ENCODE measurements at regions not wholly inside any gene's neighbourhood (a gene's known extent, or its start where the extent isn't known, plus 50 kb on each side); places are given as distances from the start of the nearest gene placed in this dataset.

GRCh38 chr3:83895892-83896291, 1062.9 kb upstream of the CADM2 start:
- 0 to 48% methylated on average over 1 of the region's 1 CpG for WGBS, 2 donors
- no peak overlapping the region for H3K4me3 ChIP-seq (ENCODE audit: low read depth in 1 of 2, low read length in 2 of 2)
- H3K4me1 ChIP-seq (ENCODE audit: control insufficient read depth in 2 of 2, insufficient read depth in 2 of 2, low read length in 1 of 2) = no peaks in the 10 kb centered on the region
- no peaks in the 10 kb centered on the region for H3K9me3 ChIP-seq (ENCODE audit: control insufficient read depth in 2 of 2, insufficient read depth in 1 of 2, low read depth in 1 of 2, low read length in 1 of 2)
- H3K36me3 ChIP-seq (ENCODE audit: control insufficient read depth in 2 of 2, insufficient read depth in 2 of 2, low read length in 1 of 2) = no peaks in the 10 kb centered on the region
- no peak overlapping the region for H3K27ac ChIP-seq (ENCODE audit: low read depth in 2 of 2, low read length in 1 of 2)
- H3K27me3 ChIP-seq (ENCODE audit: control insufficient read depth in 1 of 2, insufficient read depth in 2 of 2, low read length in 2 of 2) = no peaks in the 10 kb centered on the region

DNA sequence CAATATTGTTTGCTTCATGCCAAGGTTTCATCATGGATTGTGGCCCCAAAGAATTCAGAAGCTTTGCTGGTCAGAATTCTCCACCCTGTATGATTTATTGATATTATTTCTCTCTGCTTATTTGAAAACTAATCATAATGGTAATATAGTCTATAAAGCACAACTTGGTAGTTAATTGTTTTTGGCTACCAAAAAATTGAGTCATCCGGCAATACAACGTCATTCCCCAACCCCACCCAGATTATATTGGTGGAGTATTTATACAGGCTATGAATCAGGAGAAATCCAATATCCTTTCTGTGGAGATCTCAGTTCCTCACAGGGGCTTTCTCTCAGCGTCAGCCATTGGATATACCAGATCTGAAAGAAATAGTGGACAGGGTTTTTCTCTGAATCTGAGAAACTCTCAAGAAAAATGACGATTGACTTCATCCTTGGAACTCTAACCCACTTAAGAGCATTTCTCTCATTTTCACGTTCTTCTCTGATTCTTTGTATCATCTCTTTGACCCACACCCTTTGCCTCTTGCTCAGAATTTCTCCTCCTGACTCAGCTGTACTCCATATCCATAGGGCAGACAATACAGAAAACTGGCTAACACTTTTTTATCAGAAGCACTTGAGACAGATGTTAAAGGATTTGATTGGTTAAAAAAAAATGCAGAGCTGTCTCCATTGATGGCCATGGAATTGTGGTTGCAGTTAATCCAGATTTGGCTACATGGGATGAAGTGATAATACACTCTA, 1055.8 kb upstream of the CADM2 start:
- 70 to 80% methylated on average over 5 of the region's 5 CpGs for WGBS, 2 donors
- Histone ChIP-seq H3K4me3 (ENCODE audit: low read depth in 1 of 2, low read length in 2 of 2) (no peak overlapping the region), H3K27me3 (ENCODE audit: control insufficient read depth in 1 of 2, insufficient read depth in 2 of 2, low read length in 2 of 2) (no peaks in the 10 kb centered on the region), H3K36me3 (ENCODE audit: control insufficient read depth in 2 of 2, insufficient read depth in 2 of 2, low read length in 1 of 2) (no peaks in the 10 kb centered on the region), H3K9me3 (ENCODE audit: control insufficient read depth in 2 of 2, insufficient read depth in 1 of 2, low read depth in 1 of 2, low read length in 1 of 2) (no peaks in the 10 kb centered on the region), H3K4me1 (ENCODE audit: control insufficient read depth in 2 of 2, insufficient read depth in 2 of 2, low read length in 1 of 2) (no peaks in the 10 kb centered on the region), H3K27ac (ENCODE audit: low read depth in 2 of 2, low read length in 1 of 2) (no peak overlapping the region)

GRCh38 chr3:83913381-83913780, 1045.4 kb upstream of the CADM2 start:
- H3K27me3 ChIP-seq (ENCODE audit: control insufficient read depth in 1 of 2, insufficient read depth in 2 of 2, low read length in 2 of 2) = no peaks in the 10 kb centered on the region
- no peaks in the 10 kb centered on the region for H3K36me3 ChIP-seq (ENCODE audit: control insufficient read depth in 2 of 2, insufficient read depth in 2 of 2, low read length in 1 of 2)
- no peaks in the 10 kb centered on the region for H3K9me3 ChIP-seq (ENCODE audit: control insufficient read depth in 2 of 2, insufficient read depth in 1 of 2, low read depth in 1 of 2, low read length in 1 of 2)
- WGBS, 2 donors = 76 to 82% methylated on average over 4 of the region's 4 CpGs
- no peak overlapping the region for H3K27ac ChIP-seq (ENCODE audit: low read depth in 2 of 2, low read length in 1 of 2)
- no peak overlapping the region for H3K4me3 ChIP-seq (ENCODE audit: low read depth in 1 of 2, low read length in 2 of 2)
- no peaks in the 10 kb centered on the region for H3K4me1 ChIP-seq (ENCODE audit: control insufficient read depth in 2 of 2, insufficient read depth in 2 of 2, low read length in 1 of 2)

- 68 to 74% methylated on average over 4 of the region's 4 CpGs for WGBS, 2 donors
- H3K4me3 ChIP-seq (ENCODE audit: low read depth in 1 of 2, low read length in 2 of 2) = no peak overlapping the region
- no peaks in the 10 kb centered on the region for H3K4me1 ChIP-seq (ENCODE audit: control insufficient read depth in 2 of 2, insufficient read depth in 2 of 2, low read length in 1 of 2)
- no peaks in the 10 kb centered on the region for H3K27me3 ChIP-seq (ENCODE audit: control insufficient read depth in 1 of 2, insufficient read depth in 2 of 2, low read length in 2 of 2)
- no peaks in the 10 kb centered on the region for H3K36me3 ChIP-seq (ENCODE audit: control insufficient read depth in 2 of 2, insufficient read depth in 2 of 2, low read length in 1 of 2)
- peaks cover 0 to 2% of the 10 kb centered on the region in 2 donors for H3K9me3 ChIP-seq (ENCODE audit: control insufficient read depth in 2 of 2, insufficient read depth in 1 of 2, low read depth in 1 of 2, low read length in 1 of 2)
- H3K27ac ChIP-seq (ENCODE audit: low read depth in 2 of 2, low read length in 1 of 2) = no peak overlapping the region
These were observed 1032.5 kb upstream of the CADM2 start for GRCh38 chr3:83926291-83926690.

GRCh38 chr3:83928391-83928790, 1030.4 kb upstream of the CADM2 start:
- no peaks in the 10 kb centered on the region for H3K27me3 ChIP-seq (ENCODE audit: control insufficient read depth in 1 of 2, insufficient read depth in 2 of 2, low read length in 2 of 2)
- no peak overlapping the region for H3K27ac ChIP-seq (ENCODE audit: low read depth in 2 of 2, low read length in 1 of 2)
- no peaks in the 10 kb centered on the region for H3K4me1 ChIP-seq (ENCODE audit: control insufficient read depth in 2 of 2, insufficient read depth in 2 of 2, low read length in 1 of 2)
- no peaks in the 10 kb centered on the region for H3K36me3 ChIP-seq (ENCODE audit: control insufficient read depth in 2 of 2, insufficient read depth in 2 of 2, low read length in 1 of 2)
- no peak overlapping the region for H3K4me3 ChIP-seq (ENCODE audit: low read depth in 1 of 2, low read length in 2 of 2)
- 62 to 63% methylated on average over 3 of the region's 3 CpGs for WGBS, 2 donors
- peaks cover 0 to 2% of the 10 kb centered on the region in 2 donors for H3K9me3 ChIP-seq (ENCODE audit: control insufficient read depth in 2 of 2, insufficient read depth in 1 of 2, low read depth in 1 of 2, low read length in 1 of 2)

DNA sequence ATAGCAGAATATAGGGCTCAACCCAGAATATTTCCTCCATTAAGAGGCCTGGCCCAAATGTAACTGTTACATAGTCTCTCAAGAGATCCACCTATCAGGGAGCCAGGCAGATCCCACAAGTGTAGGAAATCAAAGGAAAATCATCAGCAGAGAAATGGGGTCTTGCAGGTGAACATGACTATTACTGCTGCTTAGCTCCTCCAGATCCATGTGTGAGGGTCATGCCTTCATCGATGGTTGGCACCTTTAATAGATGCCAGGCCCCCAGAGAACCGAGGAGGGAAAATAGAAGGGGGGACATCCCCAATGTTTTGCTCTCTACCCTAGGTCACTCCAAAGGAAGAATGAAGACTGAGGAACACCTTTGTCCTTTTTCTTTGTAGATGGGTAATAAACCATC, 1029.9 kb upstream of the CADM2 start:
- 84% methylated on average over 2 of the region's 2 CpGs for WGBS, 2 donors
- Histone ChIP-seq H3K4me3 (ENCODE audit: low read depth in 1 of 2, low read length in 2 of 2) (no peak overlapping the region), H3K9me3 (ENCODE audit: control insufficient read depth in 2 of 2, insufficient read depth in 1 of 2, low read depth in 1 of 2, low read length in 1 of 2) (peaks cover 0 to 2% of the 10 kb centered on the region in 2 donors), H3K27me3 (ENCODE audit: control insufficient read depth in 1 of 2, insufficient read depth in 2 of 2, low read length in 2 of 2) (no peaks in the 10 kb centered on the region), H3K4me1 (ENCODE audit: control insufficient read depth in 2 of 2, insufficient read depth in 2 of 2, low read length in 1 of 2) (no peaks in the 10 kb centered on the region), H3K36me3 (ENCODE audit: control insufficient read depth in 2 of 2, insufficient read depth in 2 of 2, low read length in 1 of 2) (no peaks in the 10 kb centered on the region), H3K27ac (ENCODE audit: low read depth in 2 of 2, low read length in 1 of 2) (no peak overlapping the region)

- 43 to 65% methylated on average over 4 of the region's 4 CpGs for WGBS, 2 donors
- peak overlapping the region; percentile 42 to 50 for H3K27ac ChIP-seq (ENCODE audit: low read depth in 2 of 2, low read length in 1 of 2)
- no peaks in the 10 kb centered on the region for H3K36me3 ChIP-seq (ENCODE audit: control insufficient read depth in 2 of 2, insufficient read depth in 2 of 2, low read length in 1 of 2)
- H3K4me1 ChIP-seq (ENCODE audit: control insufficient read depth in 2 of 2, insufficient read depth in 2 of 2, low read length in 1 of 2) = no peaks in the 10 kb centered on the region
- H3K27me3 ChIP-seq (ENCODE audit: control insufficient read depth in 1 of 2, insufficient read depth in 2 of 2, low read length in 2 of 2) = no peaks in the 10 kb centered on the region
- H3K9me3 ChIP-seq (ENCODE audit: control insufficient read depth in 2 of 2, insufficient read depth in 1 of 2, low read depth in 1 of 2, low read length in 1 of 2) = no peaks in the 10 kb centered on the region
- no peak overlapping the region for H3K4me3 ChIP-seq (ENCODE audit: low read depth in 1 of 2, low read length in 2 of 2)
These were observed 1024.4 kb upstream of the CADM2 start for GRCh38 chr3:83934192-83935021.

- H3K9me3 ChIP-seq (ENCODE audit: control insufficient read depth in 2 of 2, insufficient read depth in 1 of 2, low read depth in 1 of 2, low read length in 1 of 2) = no peaks in the 10 kb centered on the region
- no peak overlapping the region for H3K27ac ChIP-seq (ENCODE audit: low read depth in 2 of 2, low read length in 1 of 2)
- H3K27me3 ChIP-seq (ENCODE audit: control insufficient read depth in 1 of 2, insufficient read depth in 2 of 2, low read length in 2 of 2) = no peaks in the 10 kb centered on the region
- H3K36me3 ChIP-seq (ENCODE audit: control insufficient read depth in 2 of 2, insufficient read depth in 2 of 2, low read length in 1 of 2) = no peaks in the 10 kb centered on the region
- H3K4me1 ChIP-seq (ENCODE audit: control insufficient read depth in 2 of 2, insufficient read depth in 2 of 2, low read length in 1 of 2) = no peaks in the 10 kb centered on the region
- no peak overlapping the region for H3K4me3 ChIP-seq (ENCODE audit: low read depth in 1 of 2, low read length in 2 of 2)
- 64 to 65% methylated on average over 2 of the region's 2 CpGs for WGBS, 2 donors
These were observed 1020.3 kb upstream of the CADM2 start for GRCh38 chr3:83938491-83938890.

DNA sequence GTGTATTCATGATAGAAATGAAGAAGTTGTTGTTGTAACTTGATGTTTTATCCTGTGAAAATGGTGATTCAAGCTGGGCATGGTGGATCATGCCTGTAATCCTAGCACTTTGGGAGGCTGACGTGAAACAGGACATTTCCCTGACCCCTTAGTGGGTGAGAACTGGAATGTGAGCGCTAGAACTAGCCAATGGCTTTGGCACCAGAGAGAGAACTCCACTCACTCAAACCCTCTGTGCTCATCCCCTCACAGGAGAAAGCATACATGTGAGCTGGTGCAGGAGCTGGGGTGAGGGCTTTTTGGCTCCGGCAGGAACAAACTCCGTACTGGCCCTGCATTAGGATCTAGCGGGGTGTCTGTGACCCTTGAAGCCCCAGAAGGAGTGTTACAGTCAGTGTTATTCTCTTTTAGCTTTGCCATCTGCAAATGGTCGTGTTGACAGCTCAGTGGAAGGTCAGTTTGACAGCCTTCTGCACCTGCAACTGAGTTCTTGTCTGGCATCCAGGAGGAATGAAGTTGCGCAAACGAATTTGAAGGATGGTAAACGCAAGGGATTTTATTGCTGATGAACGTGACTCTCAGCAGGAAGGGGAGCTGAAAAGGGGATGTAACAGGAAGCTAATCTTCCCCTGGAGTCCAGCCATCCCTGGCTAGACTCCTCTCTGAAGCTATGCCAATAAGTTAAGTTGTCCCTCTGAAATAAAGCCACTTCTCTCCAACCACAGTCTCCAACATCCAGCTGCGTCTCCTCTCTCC, 1016.6 kb upstream of the CADM2 start:
- no peak overlapping the region for H3K27ac ChIP-seq (ENCODE audit: low read depth in 2 of 2, low read length in 1 of 2)
- no peaks in the 10 kb centered on the region for H3K9me3 ChIP-seq (ENCODE audit: control insufficient read depth in 2 of 2, insufficient read depth in 1 of 2, low read depth in 1 of 2, low read length in 1 of 2)
- WGBS, 2 donors = 75 to 77% methylated on average over 11 of the region's 11 CpGs
- no peaks in the 10 kb centered on the region for H3K4me1 ChIP-seq (ENCODE audit: control insufficient read depth in 2 of 2, insufficient read depth in 2 of 2, low read length in 1 of 2)
- no peak overlapping the region for H3K4me3 ChIP-seq (ENCODE audit: low read depth in 1 of 2, low read length in 2 of 2)
- H3K36me3 ChIP-seq (ENCODE audit: control insufficient read depth in 2 of 2, insufficient read depth in 2 of 2, low read length in 1 of 2) = no peaks in the 10 kb centered on the region
- no peaks in the 10 kb centered on the region for H3K27me3 ChIP-seq (ENCODE audit: control insufficient read depth in 1 of 2, insufficient read depth in 2 of 2, low read length in 2 of 2)

Data from esophagus (tissue), 2 donors.